CD14-positive monocyte (primary cell): ENCODE measurements at regions not wholly inside any gene's neighbourhood (a gene's known extent, or its start where the extent isn't known, plus 50 kb on each side); places are given as distances from the start of the nearest gene placed in this dataset.

ENCODE experiments used
- DNase-seq, 3 donors: peaks; one replicate each; pipeline ENCODE4 v3.0.0-alpha.2; 2011 to 2022
- H2AFZ ChIP-seq: 2 replicates; pipeline ENCODE4 v1.6.0; 2012; ENCODE audit warnings: mild to moderate bottlenecking, low read depth, low read length, inconsistent platforms; ENCODE audit not compliant: insufficient read depth, poor library complexity, severe bottlenecking
- H3K27ac ChIP-seq, 2 donors: 1 replicate in 1 of 2; 2 replicates in 1 of 2; pipeline ENCODE4 v1.5.1; 2012 to 2013; ENCODE audit warnings: low read length in 2 of 2, control low read depth in 1 of 2, inconsistent platforms in 1 of 2, low read depth in 1 of 2, mild to moderate bottlenecking in 1 of 2
- H3K27me3 ChIP-seq, 2 donors: one replicate each; pipeline versions ENCODE4 v1.6.0 to v1.6.1; 2011 to 2013; ENCODE audit warnings: low read length in 2 of 2; ENCODE audit not compliant: control insufficient read depth in 2 of 2, insufficient read depth in 2 of 2
- H3K36me3 ChIP-seq, 2 donors: replicated peaks in 1 of 2; 1 replicate in 1 of 2; 2 replicates in 1 of 2; pipeline versions ENCODE4 v1.5.1 to v1.6.1; 2012 to 2013; ENCODE audit warnings: low read length in 2 of 2, control low read depth in 1 of 2, inconsistent platforms in 1 of 2, mild to moderate bottlenecking in 1 of 2; ENCODE audit not compliant: insufficient read depth in 2 of 2, control insufficient read depth in 1 of 2
- H3K4me1 ChIP-seq, 2 donors: 1 replicate in 1 of 2; 2 replicates in 1 of 2; pipeline versions ENCODE4 v1.5.1 to v1.6.1; 2012 to 2013; ENCODE audit warnings: low read length in 2 of 2, control low read depth in 1 of 2, inconsistent platforms in 1 of 2, mild to moderate bottlenecking in 1 of 2, moderate library complexity in 1 of 2; ENCODE audit not compliant: insufficient read depth in 2 of 2, control insufficient read depth in 1 of 2
- H3K4me2 ChIP-seq: replicated peaks from 2 replicates; pipeline ENCODE3; 2012; ENCODE audit warnings: low read length, moderate library complexity, mild to moderate bottlenecking; ENCODE audit not compliant: poor library complexity, severe bottlenecking; ENCODE audit errors: extremely low read depth
- H3K4me3 ChIP-seq, 3 experiments: fragments of 200-600 bp in 1 of 3; sonication (generic) in 1 of 3; replicated peaks in 1 of 3; 1 replicate in 2 of 3; 2 replicates in 1 of 3; pipeline ENCODE4 v1.5.1; 2011 to 2013; ENCODE audit warnings: low read length in 3 of 3, mild to moderate bottlenecking in 3 of 3, control low read depth in 2 of 3, low read depth in 2 of 3, inconsistent platforms in 1 of 3, moderate library complexity in 1 of 3
- H3K79me2 ChIP-seq: 2 replicates; pipeline ENCODE4 v1.6.0; 2012; ENCODE audit warnings: mild to moderate bottlenecking, control low read depth, inconsistent platforms, low read length, moderate library complexity; ENCODE audit not compliant: insufficient read depth
- H3K9ac ChIP-seq: 2 replicates; pipeline ENCODE4 v1.6.0; 2017; ENCODE audit warnings: low read length, mild to moderate bottlenecking; ENCODE audit not compliant: insufficient read depth, poor library complexity, severe bottlenecking
- H3K9me3 ChIP-seq, 2 donors: replicated peaks in 1 of 2; 1 replicate in 1 of 2; 2 replicates in 1 of 2; pipeline versions ENCODE4 v1.5.1 to v1.6.1; 2012 to 2013; ENCODE audit warnings: low read length in 2 of 2, control low read depth in 1 of 2; ENCODE audit not compliant: control insufficient read depth in 1 of 2, insufficient read depth in 1 of 2
- H4K20me1 ChIP-seq: 2 replicates; pipeline ENCODE4 v1.6.0; 2012; ENCODE audit warnings: mild to moderate bottlenecking, low read length, control low read depth, moderate library complexity; ENCODE audit not compliant: insufficient read depth
- H3K27ac Mint-ChIP-seq, 7 donors: one replicate each; pipeline ENCODE4 v1.8.0; 2020; ENCODE audit warnings: mild to moderate bottlenecking in 7 of 7, mixed read lengths in 7 of 7, moderate library complexity in 6 of 7, inconsistent platforms in 2 of 7
- H3K27me3 Mint-ChIP-seq, 3 donors: one replicate each; pipeline ENCODE4 v1.8.0; 2021 to 2022; ENCODE audit warnings: low read depth in 3 of 3, mild to moderate bottlenecking in 3 of 3, mixed read lengths in 3 of 3, moderate library complexity in 3 of 3, inconsistent platforms in 1 of 3
- H3K36me3 Mint-ChIP-seq, 2 donors: one replicate each; pipeline ENCODE4 v1.8.0; 2020; ENCODE audit warnings: mixed read lengths in 2 of 2, inconsistent platforms in 1 of 2, mild to moderate bottlenecking in 1 of 2
- H3K4me1 Mint-ChIP-seq: one replicate; pipeline ENCODE4 v1.8.0; 2020; ENCODE audit warnings: mild to moderate bottlenecking, mixed read lengths
- H3K4me3 Mint-ChIP-seq, 2 donors: one replicate each; pipeline ENCODE4 v1.8.0; 2020; ENCODE audit warnings: mild to moderate bottlenecking in 2 of 2, mixed read lengths in 2 of 2, moderate library complexity in 1 of 2
- H3K9me3 Mint-ChIP-seq, 7 donors: one replicate each; pipeline ENCODE4 v1.8.0; 2020 to 2022; ENCODE audit warnings: mixed read lengths in 7 of 7, mild to moderate bottlenecking in 6 of 7, moderate library complexity in 6 of 7, inconsistent platforms in 2 of 7
- CTCF ChIP-seq: fragments of 200-600 bp; IDR thresholded peaks from one replicate; pipeline ENCODE4 v1.8.0; 2022; ENCODE audit warnings: antibody characterized with exemption, mild to moderate bottlenecking
- WGBS: methylation state at CpG from one replicate; pipeline ENCODE4 v1.1.5; 2013; ENCODE audit warnings: missing lambda C conversion rate; ENCODE audit not compliant: insufficient coverage; 5-methylcytosine and 5-hydroxymethylcytosine counted together
- intact Hi-C, 2 donors: fragments of 100-400 bp; cut with micrococcal nuclease; formaldehyde crosslinking; loops; one replicate each; pipeline versions ENCODE4 v1.15.0 to v1.15.1; 2023

- no peak overlapping the region for H3K4me3 ChIP-seq
- peaks cover 2 to 15% (median 9%) of the 10 kb centered on the region in 7 donors for H3K9me3 Mint-ChIP-seq
Observed at GRCh38 chr12:91628656-91629055, 446.0 kb upstream of the DCN start.

GRCh38 chr12:91627225-91627624, 444.6 kb upstream of the DCN start:
- H4K20me1 ChIP-seq, result no peaks in the 10 kb centered on the region
- DNase-seq, result no peak
- no peak overlapping the region for H3K4me3 ChIP-seq
- no peaks in the 10 kb centered on the region for H3K27me3 ChIP-seq
- no peaks in the 10 kb centered on the region for H3K79me2 ChIP-seq
- Mint-ChIP-seq H3K27ac (no peak overlapping the region), H3K9me3 (peaks cover 0 to 15% (median 7%) of the 10 kb centered on the region in 7 donors), H3K36me3 (no peaks in the 10 kb centered on the region), H3K4me1 (peaks cover 3% of the 10 kb centered on the region), H3K27me3 (no peaks in the 10 kb centered on the region), H3K4me3 (no peak overlapping the region)
- 70% methylated on average over 1 of the region's 2 CpGs for whole genome bisulfite sequencing
- no peak overlapping the region for H3K4me2 ChIP-seq
- peaks cover 6 to 11% of the 10 kb centered on the region in 2 donors for H3K9me3 ChIP-seq
- no peaks in the 10 kb centered on the region for H3K36me3 ChIP-seq
- no peaks in the 10 kb centered on the region for H3K4me1 ChIP-seq
- intact Hi-C loops, result no loop called here
- TF ChIP-seq CTCF, result no peak
- H3K9ac ChIP-seq, result no peak overlapping the region
- no peak overlapping the region for H3K27ac ChIP-seq
- H2AFZ ChIP-seq, result no peak overlapping the region

More at GRCh38 chr12:91628656-91629055, 446.0 kb upstream of the DCN start:
- Histone ChIP-seq H3K9me3 (peaks cover 12 to 13% of the 10 kb centered on the region in 2 donors), H2AFZ (no peak overlapping the region), H3K27me3 (no peaks in the 10 kb centered on the region), H3K27ac (no peak overlapping the region), H4K20me1 (no peaks in the 10 kb centered on the region), H3K4me1 (no peaks in the 10 kb centered on the region), H3K36me3 (no peaks in the 10 kb centered on the region), H3K9ac (no peak overlapping the region), H3K4me2 (no peak overlapping the region), H3K79me2 (no peaks in the 10 kb centered on the region)
- H3K36me3 Mint-ChIP-seq, result no peaks in the 10 kb centered on the region
- no peak for DNase-seq
- H3K4me1 Mint-ChIP-seq, result peaks cover 3% of the 10 kb centered on the region
- WGBS, result 67% methylated on average over 1 of the region's 2 CpGs
- intact Hi-C loops, result no loop called here
- no peak for TF ChIP-seq CTCF
- no peak overlapping the region for H3K27ac Mint-ChIP-seq
- no peak overlapping the region for H3K4me3 Mint-ChIP-seq
- H3K27me3 Mint-ChIP-seq, result no peaks in the 10 kb centered on the region
